Vagina (tissue), 2 donors: ENCODE measurements at regions not wholly inside any gene's neighbourhood (a gene's known extent, or its start where the extent isn't known, plus 50 kb on each side); places are given as distances from the start of the nearest gene placed in this dataset.

Source experiments
- DNase-seq, 2 donors: peaks; one replicate each; pipeline ENCODE4 v3.0.0-alpha.2; 2017; ENCODE audit errors: extremely low spot score in 2 of 2
- H3K27ac ChIP-seq: fragments of 200-600 bp; sonication (generic); one replicate; pipeline ENCODE4 v1.5.1; 2019
- H3K27me3 ChIP-seq: fragments of 200-600 bp; sonication (generic); one replicate; pipeline ENCODE4 v1.5.1; 2019
- H3K36me3 ChIP-seq, 2 donors: fragments of 200-600 bp; sonication (generic); one replicate each; pipeline ENCODE4 v1.5.1; 2017 to 2019
- H3K4me1 ChIP-seq: fragments of 200-600 bp; sonication (generic); one replicate; pipeline ENCODE4 v1.5.1; 2019
- H3K4me3 ChIP-seq, 2 donors: fragments of 200-600 bp; sonication (generic); 1 replicate in 1 of 2; 2 replicates in 1 of 2; pipeline ENCODE4 v1.5.1; 2016 to 2019
- H3K9me3 ChIP-seq: fragments of 200-600 bp; sonication (generic); one replicate; pipeline ENCODE4 v1.5.1; 2019
- POLR2A ChIP-seq, 2 donors: fragments of 450-650 bp; IDR thresholded peaks; one replicate each; pipeline ENCODE4 v1.6.1; 2017; ENCODE audit warnings: antibody characterized with exemption in 2 of 2, mild to moderate bottlenecking in 2 of 2, moderate library complexity in 2 of 2
- POLR2AphosphoS5 ChIP-seq, 2 donors: sonication (generic); formaldehyde crosslinking; IDR thresholded peaks; one replicate each; pipeline ENCODE4 v1.9.0; 2017; ENCODE audit warnings: antibody characterized with exemption in 2 of 2, mild to moderate bottlenecking in 2 of 2, low read depth in 1 of 2; ENCODE audit not compliant: insufficient read depth in 1 of 2
- intact Hi-C: fragments of 100-400 bp; cut with DNase I; formaldehyde crosslinking; loops from one replicate; pipeline ENCODE4 v1.15.1; 2023
- TF ChIP-seq, protein P1 (sequence below), 3 experiments: fragments of 450-650 bp in 2 of 3; fragments of 200-600 bp in 1 of 3; sonication (generic) in 1 of 3; IDR thresholded peaks; one replicate each; pipeline ENCODE4 v1.5.1; 2017 to 2019; ENCODE audit warnings: antibody characterized with exemption in 3 of 3, mild to moderate bottlenecking in 2 of 3, moderate library complexity in 2 of 3

DNA sequence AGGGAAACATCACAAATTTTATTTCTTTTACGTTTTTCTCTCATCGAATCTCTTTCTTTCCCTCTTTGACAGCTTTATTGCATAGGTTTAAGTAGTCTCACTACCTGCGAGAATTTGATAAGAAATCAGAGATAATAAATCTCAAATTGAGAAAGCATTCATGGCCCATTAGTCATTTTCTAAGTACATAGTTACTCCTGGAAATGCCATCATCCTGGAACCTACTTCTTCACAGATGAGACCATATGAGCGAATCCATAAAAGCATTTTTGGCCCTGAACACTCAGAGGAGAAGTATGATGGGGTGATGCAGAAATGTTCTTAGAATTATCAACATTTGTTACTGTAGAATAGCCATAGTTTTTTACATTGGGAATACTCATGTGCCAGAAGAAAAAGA, 138.0 kb upstream of the ARHGAP28 start:
- Histone ChIP-seq H3K36me3 (no peaks in the 10 kb centered on the region), H3K9me3 (no peaks in the 10 kb centered on the region), H3K4me1 (no peaks in the 10 kb centered on the region), H3K4me3 (no peak overlapping the region), H3K27me3 (no peaks in the 10 kb centered on the region), H3K27ac (no peak overlapping the region)
- no peak for DNase-seq
- TF ChIP-seq POLR2AphosphoS5 (IDR thresholded peaks at IDR 0.05; ENCODE audit: insufficient read depth in 1 of 2, low read depth in 1 of 2) = no peak
- TF ChIP-seq POLR2A (IDR thresholded peaks at IDR 0.05) = no peak
- TF ChIP-seq, protein P1, sequence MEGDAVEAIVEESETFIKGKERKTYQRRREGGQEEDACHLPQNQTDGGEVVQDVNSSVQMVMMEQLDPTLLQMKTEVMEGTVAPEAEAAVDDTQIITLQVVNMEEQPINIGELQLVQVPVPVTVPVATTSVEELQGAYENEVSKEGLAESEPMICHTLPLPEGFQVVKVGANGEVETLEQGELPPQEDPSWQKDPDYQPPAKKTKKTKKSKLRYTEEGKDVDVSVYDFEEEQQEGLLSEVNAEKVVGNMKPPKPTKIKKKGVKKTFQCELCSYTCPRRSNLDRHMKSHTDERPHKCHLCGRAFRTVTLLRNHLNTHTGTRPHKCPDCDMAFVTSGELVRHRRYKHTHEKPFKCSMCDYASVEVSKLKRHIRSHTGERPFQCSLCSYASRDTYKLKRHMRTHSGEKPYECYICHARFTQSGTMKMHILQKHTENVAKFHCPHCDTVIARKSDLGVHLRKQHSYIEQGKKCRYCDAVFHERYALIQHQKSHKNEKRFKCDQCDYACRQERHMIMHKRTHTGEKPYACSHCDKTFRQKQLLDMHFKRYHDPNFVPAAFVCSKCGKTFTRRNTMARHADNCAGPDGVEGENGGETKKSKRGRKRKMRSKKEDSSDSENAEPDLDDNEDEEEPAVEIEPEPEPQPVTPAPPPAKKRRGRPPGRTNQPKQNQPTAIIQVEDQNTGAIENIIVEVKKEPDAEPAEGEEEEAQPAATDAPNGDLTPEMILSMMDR (IDR thresholded peaks at IDR 0.05) = no peak
- intact Hi-C loops = no loop called here

DNA sequence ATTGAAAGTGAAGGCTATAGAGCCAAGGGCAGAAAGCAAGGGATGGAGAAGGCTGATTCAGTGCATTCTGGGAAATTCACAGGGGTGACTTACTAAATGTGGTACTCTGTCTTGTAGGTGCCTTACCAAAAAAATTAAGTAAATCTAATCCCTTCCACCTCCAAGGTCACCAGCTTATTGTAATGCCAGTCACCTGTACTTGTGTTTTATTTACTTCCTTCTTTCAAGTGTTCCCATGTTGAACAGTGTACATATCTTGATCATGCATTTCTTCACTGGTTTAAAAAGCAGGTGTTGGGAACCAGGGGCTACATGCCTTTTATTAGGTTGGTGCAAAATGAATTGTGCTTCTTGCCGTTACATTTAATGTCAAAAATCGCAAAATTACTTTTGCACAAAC, 137.0 kb upstream of the ARHGAP28 start:
- H3K4me3 ChIP-seq = no peak overlapping the region
- no peak for TF ChIP-seq POLR2A (IDR thresholded peaks at IDR 0.05)
- no peak for TF ChIP-seq POLR2AphosphoS5 (IDR thresholded peaks at IDR 0.05; ENCODE audit: insufficient read depth in 1 of 2, low read depth in 1 of 2)
- TF ChIP-seq, protein P1 (IDR thresholded peaks at IDR 0.05) = no peak
- intact Hi-C loops = no loop called here
- no peaks in the 10 kb centered on the region for H3K4me1 ChIP-seq
- H3K36me3 ChIP-seq = no peaks in the 10 kb centered on the region
- no peaks in the 10 kb centered on the region for H3K9me3 ChIP-seq
- H3K27me3 ChIP-seq = no peaks in the 10 kb centered on the region
- no peak for DNase-seq
- H3K27ac ChIP-seq = no peak overlapping the region

DNA sequence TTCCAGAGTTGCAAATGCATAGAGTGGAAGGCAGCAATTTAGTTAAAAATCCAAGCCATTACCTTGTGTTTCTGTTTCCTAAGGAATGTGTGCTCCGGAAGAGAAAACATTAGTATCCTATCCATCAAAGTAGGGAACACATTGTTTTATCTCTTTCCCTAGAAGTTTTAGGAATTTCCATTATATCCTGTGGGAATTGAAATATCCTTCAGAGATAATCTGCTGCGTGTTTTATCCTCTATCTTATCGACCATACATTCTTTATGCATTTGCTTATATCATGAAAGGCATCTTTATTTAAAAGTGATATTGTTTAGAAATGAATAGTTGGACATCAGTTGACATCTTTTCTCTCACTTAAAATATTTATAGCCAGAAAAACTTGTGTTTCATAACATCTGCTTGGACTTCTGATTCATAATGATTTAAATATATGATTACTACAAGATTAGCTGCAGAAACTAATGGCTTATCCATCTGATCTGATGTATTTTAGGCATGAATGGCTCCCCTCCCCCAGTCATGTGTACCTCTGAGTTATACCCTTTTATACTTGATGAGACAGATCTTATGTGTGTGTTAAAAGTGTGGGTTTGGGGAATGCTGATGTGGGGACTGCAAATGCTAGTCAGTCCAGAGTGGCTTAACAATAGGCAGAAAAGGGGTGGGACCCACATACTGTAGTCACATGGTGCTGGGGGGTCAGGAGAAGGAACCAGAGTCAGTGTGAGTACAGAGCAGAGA, 136.2 kb upstream of the ARHGAP28 start:
- H3K36me3 ChIP-seq = no peaks in the 10 kb centered on the region
- TF ChIP-seq POLR2A (IDR thresholded peaks at IDR 0.05) = no peak
- intact Hi-C loops = no loop called here

DNA sequence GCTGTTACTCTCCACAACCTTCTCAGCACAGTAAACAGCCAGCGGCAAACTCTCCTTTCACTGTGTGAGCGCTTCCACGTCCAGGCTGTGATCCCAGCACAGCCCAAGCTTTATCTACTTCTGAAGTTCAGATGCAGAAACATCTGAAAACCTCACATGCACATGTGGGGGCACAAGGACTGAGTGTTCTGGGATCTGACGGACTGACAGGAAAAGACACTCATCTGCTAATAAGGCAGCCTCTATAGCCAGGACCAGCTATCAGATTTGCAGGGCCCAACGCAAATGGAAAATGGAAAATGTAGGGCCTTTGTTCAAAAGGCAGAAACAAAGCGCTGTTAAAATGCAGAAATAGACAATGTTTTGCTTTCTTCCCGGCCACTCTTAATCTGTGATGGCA, 133.8 kb upstream of the ARHGAP28 start:
- H3K4me3 ChIP-seq = no peak overlapping the region
- no peaks in the 10 kb centered on the region for H3K4me1 ChIP-seq
- no peak for DNase-seq
- H3K27ac ChIP-seq = no peak overlapping the region
- H3K9me3 ChIP-seq = no peaks in the 10 kb centered on the region
- intact Hi-C loops = no loop called here
- TF ChIP-seq POLR2AphosphoS5 (IDR thresholded peaks at IDR 0.05; ENCODE audit: insufficient read depth in 1 of 2, low read depth in 1 of 2) (no peak), POLR2A (IDR thresholded peaks at IDR 0.05) (no peak)
- H3K27me3 ChIP-seq = no peaks in the 10 kb centered on the region
- H3K36me3 ChIP-seq = no peaks in the 10 kb centered on the region

More for the DNA sequence above, 136.2 kb upstream of the ARHGAP28 start:
- no peaks in the 10 kb centered on the region for H3K9me3 ChIP-seq
- DNase-seq = no peak
- H3K4me3 ChIP-seq = no peak overlapping the region
- no peak overlapping the region for H3K27ac ChIP-seq
- no peaks in the 10 kb centered on the region for H3K4me1 ChIP-seq
- H3K27me3 ChIP-seq = no peaks in the 10 kb centered on the region

DNA sequence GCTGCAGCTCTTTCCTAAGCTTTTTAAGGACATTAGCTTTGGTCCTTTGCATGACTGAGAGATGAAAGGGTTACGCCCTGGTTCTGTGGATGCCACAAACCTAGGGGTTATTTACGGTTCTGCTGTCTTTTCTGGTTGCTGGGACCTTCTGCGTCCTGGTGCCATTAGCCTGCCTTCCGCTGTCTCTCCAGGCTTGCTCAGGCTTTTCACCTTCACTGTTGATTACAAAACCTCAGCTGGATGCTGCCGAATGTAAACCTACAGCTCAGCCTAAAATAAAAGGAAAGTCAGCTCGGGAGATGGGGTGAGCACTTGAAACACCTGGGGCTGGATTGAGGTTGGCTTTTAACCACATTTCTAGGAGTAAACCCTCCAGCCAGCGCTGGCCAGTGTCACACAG, 130.9 kb upstream of the ARHGAP28 start:
- DNase-seq = no peak
- Histone ChIP-seq H3K27me3 (no peaks in the 10 kb centered on the region), H3K9me3 (no peaks in the 10 kb centered on the region), H3K4me3 (no peak overlapping the region), H3K27ac (no peak overlapping the region), H3K4me1 (peaks cover 9% of the 10 kb centered on the region), H3K36me3 (no peaks in the 10 kb centered on the region)
- intact Hi-C loops = no loop called here
- TF ChIP-seq POLR2A (IDR thresholded peaks at IDR 0.05) = no peak
- TF ChIP-seq, protein P1 (IDR thresholded peaks at IDR 0.05) = no peak
- no peak for TF ChIP-seq POLR2AphosphoS5 (IDR thresholded peaks at IDR 0.05; ENCODE audit: insufficient read depth in 1 of 2, low read depth in 1 of 2)

DNA sequence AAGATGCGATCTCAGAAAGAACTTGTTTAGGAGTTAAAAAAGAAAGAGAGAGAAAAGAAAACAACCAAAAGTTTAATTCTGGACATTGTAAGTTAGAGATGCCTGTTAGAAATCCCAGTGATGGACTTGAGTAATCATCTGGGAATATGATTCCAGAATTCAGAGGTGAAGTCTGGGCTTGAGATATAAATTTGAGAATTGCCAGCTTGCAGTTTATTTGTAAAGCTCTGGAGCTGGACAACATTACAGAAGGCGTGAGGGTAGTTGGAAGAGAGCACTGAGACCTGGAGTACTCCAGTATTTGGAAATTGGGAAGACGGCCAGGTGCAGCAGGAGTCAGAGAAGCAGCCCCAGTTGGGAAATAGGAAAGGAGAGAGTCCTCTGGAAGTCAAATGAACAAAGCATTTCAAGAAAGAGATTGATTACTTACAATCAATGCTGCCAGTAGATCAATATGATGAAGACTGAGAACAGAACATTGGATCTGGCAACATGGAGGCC, 128.8 kb upstream of the ARHGAP28 start:
- intact Hi-C loops = no loop called here
- Histone ChIP-seq H3K27ac (no peak overlapping the region), H3K36me3 (no peaks in the 10 kb centered on the region), H3K27me3 (no peaks in the 10 kb centered on the region), H3K9me3 (no peaks in the 10 kb centered on the region), H3K4me1 (peaks cover 9% of the 10 kb centered on the region), H3K4me3 (no peak overlapping the region)
- no peak for DNase-seq
- TF ChIP-seq POLR2A (IDR thresholded peaks at IDR 0.05) (no peak), POLR2AphosphoS5 (IDR thresholded peaks at IDR 0.05; ENCODE audit: insufficient read depth in 1 of 2, low read depth in 1 of 2) (no peak)
- TF ChIP-seq, protein P1 (IDR thresholded peaks at IDR 0.05) = no peak
